Bronchial epithelial cell (primary cell): ENCODE measurements at regions not wholly inside any gene's neighbourhood (a gene's known extent, or its start where the extent isn't known, plus 50 kb on each side); places are given as distances from the start of the nearest gene placed in this dataset.

ENCODE experiments used
- DNase-seq: peaks from one replicate; pipeline ENCODE4 v3.0.0-alpha.2; 2010; ENCODE audit warnings: low read depth
- FAIRE-seq: peaks from 2 replicates; lab custom pipeline; 2011; peaks lifted over from hg19 to GRCh38; lab: Jason Lieb, UNC
- H3K27me3 ChIP-seq: 2 replicates; pipeline ENCODE4 v1.5.1; 2011; ENCODE audit warnings: low read length; ENCODE audit not compliant: control insufficient read depth, insufficient read depth
- H3K36me3 ChIP-seq: 2 replicates; pipeline ENCODE4 v1.5.1; 2011; ENCODE audit warnings: low read length; ENCODE audit not compliant: control insufficient read depth, insufficient read depth
- H3K4me3 ChIP-seq: 2 replicates; pipeline ENCODE4 v1.5.1; 2011; ENCODE audit warnings: mild to moderate bottlenecking, low read depth, low read length, control low read depth
- TF ChIP-seq, protein P1 (sequence below): IDR thresholded peaks from 2 replicates; pipeline ENCODE4 v1.5.1; 2011; ENCODE audit warnings: mild to moderate bottlenecking, moderate library complexity, low read length, control low read depth, inconsistent platforms; ENCODE audit not compliant: insufficient read depth, severe bottlenecking

DNA sequence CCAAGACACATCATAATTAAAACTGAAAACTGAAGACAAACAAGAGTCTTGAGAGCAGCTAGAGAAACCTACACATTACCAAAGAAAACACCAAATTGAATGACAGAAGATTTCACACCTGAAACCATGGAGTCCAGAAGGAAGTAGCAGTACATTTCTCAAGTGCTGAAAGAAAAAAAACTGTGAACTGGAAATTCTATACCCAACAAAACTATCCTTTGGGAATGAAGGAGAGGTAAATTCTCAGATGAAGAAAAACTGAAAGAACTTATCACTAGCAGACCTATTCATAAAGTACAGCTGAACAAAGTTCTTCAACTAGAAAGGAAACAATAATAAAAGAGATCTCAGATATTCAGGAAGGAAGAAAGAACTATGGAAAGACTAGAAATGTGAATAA, 198.7 kb upstream of the ZNF507 start:
- TF ChIP-seq, protein P1, sequence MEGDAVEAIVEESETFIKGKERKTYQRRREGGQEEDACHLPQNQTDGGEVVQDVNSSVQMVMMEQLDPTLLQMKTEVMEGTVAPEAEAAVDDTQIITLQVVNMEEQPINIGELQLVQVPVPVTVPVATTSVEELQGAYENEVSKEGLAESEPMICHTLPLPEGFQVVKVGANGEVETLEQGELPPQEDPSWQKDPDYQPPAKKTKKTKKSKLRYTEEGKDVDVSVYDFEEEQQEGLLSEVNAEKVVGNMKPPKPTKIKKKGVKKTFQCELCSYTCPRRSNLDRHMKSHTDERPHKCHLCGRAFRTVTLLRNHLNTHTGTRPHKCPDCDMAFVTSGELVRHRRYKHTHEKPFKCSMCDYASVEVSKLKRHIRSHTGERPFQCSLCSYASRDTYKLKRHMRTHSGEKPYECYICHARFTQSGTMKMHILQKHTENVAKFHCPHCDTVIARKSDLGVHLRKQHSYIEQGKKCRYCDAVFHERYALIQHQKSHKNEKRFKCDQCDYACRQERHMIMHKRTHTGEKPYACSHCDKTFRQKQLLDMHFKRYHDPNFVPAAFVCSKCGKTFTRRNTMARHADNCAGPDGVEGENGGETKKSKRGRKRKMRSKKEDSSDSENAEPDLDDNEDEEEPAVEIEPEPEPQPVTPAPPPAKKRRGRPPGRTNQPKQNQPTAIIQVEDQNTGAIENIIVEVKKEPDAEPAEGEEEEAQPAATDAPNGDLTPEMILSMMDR: no peak
- no peak for FAIRE-seq
- H3K4me3 ChIP-seq: no peak overlapping the region

DNA sequence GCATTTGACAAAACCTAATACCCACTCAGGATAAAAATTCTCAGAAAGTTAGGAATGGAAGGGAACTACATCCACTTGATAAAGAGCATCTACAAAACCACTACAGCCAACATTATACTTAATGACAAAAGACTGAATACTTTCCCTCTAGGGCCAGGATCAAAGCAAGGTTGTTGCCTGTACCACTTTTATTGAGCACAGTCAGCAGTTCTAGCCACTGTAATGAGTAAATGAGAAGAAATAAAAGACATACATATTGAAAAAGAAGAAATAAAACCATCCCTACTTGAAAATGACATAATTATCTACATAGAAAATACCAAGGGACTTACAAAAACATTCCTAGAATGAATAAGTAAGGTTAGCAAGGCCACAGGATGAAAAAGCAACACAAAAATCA, 194.8 kb upstream of the ZNF507 start:
- Histone ChIP-seq H3K36me3 (no peaks in the 10 kb centered on the region), H3K27me3 (no peaks in the 10 kb centered on the region), H3K4me3 (no peak overlapping the region)
- DNase-seq: no peak
- TF ChIP-seq, protein P1: no peak
- FAIRE-seq: no peak

More for the DNA sequence above, 198.7 kb upstream of the ZNF507 start:
- H3K36me3 ChIP-seq: no peaks in the 10 kb centered on the region
- no peak for DNase-seq
- H3K27me3 ChIP-seq: no peaks in the 10 kb centered on the region

DNA sequence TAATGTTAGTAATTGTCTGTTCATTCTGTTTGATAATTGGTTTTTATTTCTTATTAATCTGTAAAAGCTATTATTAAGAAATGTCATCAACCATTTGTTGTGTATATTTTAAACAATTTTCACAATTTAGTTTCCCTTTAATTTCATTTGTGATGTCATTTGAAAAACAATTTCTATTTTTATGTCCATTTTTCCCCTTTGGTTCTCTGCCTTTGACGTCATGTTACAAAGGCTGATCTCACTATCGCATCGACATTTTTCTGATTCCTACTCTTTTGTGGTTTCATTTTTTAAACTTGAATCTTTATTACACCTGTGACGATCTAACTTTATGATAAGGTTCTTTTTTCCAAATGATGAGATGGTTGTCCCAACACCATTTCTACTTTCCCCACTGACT, 191.0 kb upstream of the ZNF507 start:
- Histone ChIP-seq H3K27me3 (no peaks in the 10 kb centered on the region), H3K4me3 (no peak overlapping the region), H3K36me3 (no peaks in the 10 kb centered on the region)
- FAIRE-seq (no peak), DNase-seq (no peak)
- TF ChIP-seq, protein P1: no peak

DNA sequence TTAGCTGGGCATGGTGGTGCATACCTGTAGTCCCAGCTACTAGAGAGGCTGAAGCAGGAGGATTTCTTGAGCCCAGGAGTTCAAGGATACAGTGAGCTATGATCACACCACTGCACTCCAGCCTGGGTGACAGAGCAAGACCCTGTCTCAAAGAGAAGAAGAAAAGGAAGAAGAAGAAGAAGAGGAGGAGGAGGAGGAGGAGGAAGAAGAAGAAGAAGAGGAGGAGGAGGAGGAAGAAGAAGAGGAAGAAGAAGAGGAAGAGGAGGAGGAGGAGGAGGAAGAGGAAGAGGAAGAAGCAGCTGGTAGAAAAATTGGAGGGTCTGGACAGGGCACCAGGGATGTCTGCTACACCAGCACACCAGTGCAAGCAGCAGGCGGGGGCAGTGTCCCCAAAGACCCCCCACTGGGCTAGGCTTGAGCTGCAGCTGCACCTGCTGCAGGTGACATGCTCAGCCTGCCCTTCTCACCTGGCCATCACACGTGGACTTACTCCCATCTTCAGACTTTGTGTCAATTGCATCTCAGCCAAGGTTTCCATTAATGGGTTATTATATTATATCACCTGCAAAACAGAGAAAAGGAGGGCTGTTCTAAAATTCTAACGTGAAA, 180.9 kb upstream of the ZNF507 start:
- Histone ChIP-seq H3K36me3 (no peaks in the 10 kb centered on the region), H3K27me3 (no peaks in the 10 kb centered on the region), H3K4me3 (no peak overlapping the region)
- FAIRE-seq (no peak), DNase-seq (no peak)
- TF ChIP-seq, protein P1: no peak

DNA sequence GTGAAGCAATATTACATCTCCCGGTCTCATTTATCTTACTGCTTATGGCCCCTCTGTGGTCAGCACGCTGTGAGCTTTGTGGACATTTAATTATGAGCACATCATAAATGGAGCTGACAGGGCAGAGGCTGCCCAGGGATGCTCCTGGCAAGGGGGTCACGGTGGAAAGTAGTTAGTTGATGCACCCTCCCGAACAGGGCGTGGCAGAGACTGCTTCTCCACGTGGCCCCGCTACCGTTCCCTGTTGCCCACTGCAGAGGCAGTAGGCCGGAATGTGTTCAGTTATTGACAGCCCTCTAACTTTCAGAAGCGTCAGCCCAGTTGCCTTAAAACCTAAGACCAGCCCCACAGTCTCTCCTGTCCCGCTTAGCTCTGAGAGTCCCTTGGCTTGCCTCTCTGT, 180.3 kb upstream of the ZNF507 start:
- TF ChIP-seq, protein P1: no peak
- H3K36me3 ChIP-seq: no peaks in the 10 kb centered on the region
- no peaks in the 10 kb centered on the region for H3K27me3 ChIP-seq
- no peak for FAIRE-seq
- no peak for DNase-seq
- no peak overlapping the region for H3K4me3 ChIP-seq

DNA sequence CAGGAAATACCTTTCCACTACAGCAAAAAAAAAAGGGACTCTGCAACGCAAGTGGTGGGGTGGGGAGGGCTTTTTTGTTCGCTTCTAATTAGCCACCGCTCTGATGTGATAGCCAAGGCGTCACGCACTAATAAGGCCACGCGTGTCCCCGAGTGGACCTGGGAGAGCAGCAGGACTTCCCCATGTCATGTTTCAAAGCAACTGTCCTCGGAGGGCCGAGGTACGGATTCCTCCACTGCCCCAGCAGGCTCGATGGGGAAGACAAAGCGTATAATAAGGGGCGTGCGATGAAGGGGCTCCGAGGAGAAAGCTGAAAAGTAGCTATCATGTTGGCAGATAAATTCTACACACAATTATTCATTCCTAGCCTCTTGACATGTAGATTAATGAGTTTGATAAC, 179.7 kb upstream of the ZNF507 start:
- no peak for FAIRE-seq

More for the DNA sequence above, 179.7 kb upstream of the ZNF507 start:
- H3K36me3 ChIP-seq: no peaks in the 10 kb centered on the region
- no peak overlapping the region for H3K4me3 ChIP-seq
- no peak for DNase-seq
- TF ChIP-seq, protein P1: no peak
- no peaks in the 10 kb centered on the region for H3K27me3 ChIP-seq
